ENCODE measurements at regions not wholly inside any gene's neighbourhood (a gene's known extent, or its start where the extent isn't known, plus 50 kb on each side); places are given as distances from the start of the nearest gene placed in this dataset.

- DNase-seq = no peak
Measured at GRCh38 chr15:85890620-85890980, 95.9 kb upstream of the KLHL25 start.

GRCh38 chr15:85891470-85891869, 96.7 kb upstream of the KLHL25 start:
- no peak for DNase-seq

- no peak for DNase-seq
Measured at GRCh38 chr15:85892232-85892631, 97.5 kb upstream of the KLHL25 start.

GRCh38 chr15:85897207-85897894, 102.6 kb upstream of the KLHL25 start:
- DNase-seq = no peak

- no peak for DNase-seq
Measured at GRCh38 chr15:85897895-85898717, 103.4 kb upstream of the KLHL25 start.

- DNase-seq = no peak
Measured at GRCh38 chr15:85899927-85900326, 105.2 kb upstream of the KLHL25 start.

GRCh38 chr15:85905751-85906450, 111.2 kb upstream of the KLHL25 start:
- DNase-seq = no peak

- DNase-seq = no peak
Measured at GRCh38 chr15:85906640-85907039, 111.9 kb upstream of the KLHL25 start.

GRCh38 chr15:85910834-85911233, 116.1 kb upstream of the KLHL25 start:
- no peak for DNase-seq

- DNase-seq = no peak
Measured at GRCh38 chr15:85913461-85913860, 118.7 kb upstream of the KLHL25 start.

GRCh38 chr15:85920956-85921355, 126.2 kb upstream of the KLHL25 start:
- DNase-seq = no peak

- DNase-seq = no peak
Measured at GRCh38 chr15:85924088-85924487, 129.4 kb upstream of the KLHL25 start.

GRCh38 chr15:85925649-85926237, 131.0 kb upstream of the KLHL25 start:
- no peak for DNase-seq

- no peak for DNase-seq
Measured at GRCh38 chr15:85926834-85927233, 132.1 kb upstream of the KLHL25 start.

GRCh38 chr15:85927931-85928537, 133.3 kb upstream of the KLHL25 start:
- no peak for DNase-seq

GRCh38 chr15:85929786-85930185, 135.1 kb upstream of the KLHL25 start:
- DNase-seq = no peak

GRCh38 chr15:85932391-85932790, 137.7 kb upstream of the KLHL25 start:
- DNase-seq = no peak

GRCh38 chr15:85934691-85935090, 140.0 kb upstream of the KLHL25 start:
- no peak for DNase-seq

GRCh38 chr15:85935182-85935581, 140.5 kb upstream of the KLHL25 start:
- DNase-seq = no peak

GRCh38 chr15:85937661-85938060, 142.0 kb upstream of the AGBL1 start:
- no peak for DNase-seq

GRCh38 chr15:85941186-85941855, 138.3 kb upstream of the AGBL1 start:
- DNase-seq = no peak

GRCh38 chr15:85942632-85943031, 137.0 kb upstream of the AGBL1 start:
- DNase-seq = no peak

Measured in NCI-H2107 (cell line).